GM18867 (cell line): ENCODE measurements at regions not wholly inside any gene's neighbourhood (a gene's known extent, or its start where the extent isn't known, plus 50 kb on each side); places are given as distances from the start of the nearest gene placed in this dataset.

Source experiments
- ATAC-seq: cut with Tn5 transposase; IDR thresholded peaks from one replicate; pipeline ENCODE4 v1.9.1; 2021; ENCODE audit warnings: mild to moderate bottlenecking, moderate library complexity; ENCODE audit not compliant: unreplicated experiment

DNA sequence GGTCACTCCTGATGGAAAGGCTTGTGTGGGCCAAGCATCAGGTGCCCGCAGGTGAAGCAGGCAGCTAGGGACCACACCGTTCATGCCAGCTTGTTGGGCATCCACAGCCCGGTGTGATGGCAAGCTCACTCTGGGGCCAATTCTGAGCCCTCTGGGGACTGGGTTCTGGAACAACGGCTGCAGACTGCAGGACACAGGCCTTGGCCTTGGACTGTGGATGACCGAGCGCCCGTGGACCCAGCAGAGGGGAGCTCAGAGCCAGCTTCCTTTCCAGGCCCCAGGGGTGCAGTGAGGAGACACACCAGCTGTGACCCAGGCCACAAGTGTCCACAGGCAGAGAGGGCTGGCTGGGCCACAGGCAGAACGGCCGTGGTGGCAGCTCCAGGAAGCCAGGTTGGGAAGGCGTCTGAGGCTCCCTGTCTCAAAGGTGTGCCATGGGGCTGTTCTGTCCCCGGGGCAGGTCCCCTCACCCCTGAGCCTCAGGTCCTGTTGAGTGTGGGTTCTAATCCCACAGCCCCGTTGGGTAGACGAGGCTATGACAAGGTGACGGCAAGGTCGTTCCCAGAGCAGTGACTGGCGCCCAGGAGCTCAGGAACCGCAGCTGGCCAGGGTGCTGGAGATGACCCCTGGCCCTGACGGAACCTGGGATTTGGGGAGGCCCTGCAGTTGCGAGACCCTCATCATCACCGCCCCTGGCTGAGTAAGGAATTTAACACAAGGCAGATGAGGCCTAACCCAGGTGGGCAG lies 1079.4 kb downstream of the BRD1 start:
- ATAC-seq = no peak

DNA sequence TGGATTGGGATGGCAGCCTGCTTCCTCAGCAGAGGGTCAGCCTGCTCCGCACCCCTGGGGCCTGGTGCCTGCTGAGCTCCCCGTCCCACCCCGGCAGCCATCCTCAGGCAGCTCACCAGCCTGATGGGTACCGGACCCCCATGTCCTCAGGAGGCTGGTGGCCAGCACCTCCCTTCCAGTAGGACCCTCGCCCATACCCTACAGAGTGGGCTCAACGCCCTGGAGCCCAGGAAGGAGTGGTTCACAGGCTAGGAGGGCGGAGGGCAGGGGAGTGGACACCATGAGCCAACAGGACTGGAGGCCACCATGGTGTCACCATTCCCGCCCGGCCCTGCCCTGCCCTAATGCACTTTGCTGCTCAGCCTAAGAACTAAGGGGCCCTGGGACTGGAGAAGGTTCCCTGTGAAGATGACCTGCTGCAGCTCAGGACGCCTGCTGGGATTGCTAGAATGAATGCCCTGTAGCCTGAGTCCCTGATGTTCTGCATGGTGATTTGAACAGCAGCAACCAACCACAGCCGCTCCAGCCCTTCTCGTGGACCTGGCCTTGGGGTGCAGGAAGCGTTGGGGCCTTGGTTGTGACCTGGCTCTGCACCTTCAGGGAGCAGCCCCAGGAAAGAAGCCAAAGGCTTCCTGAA lies 1080.8 kb downstream of the BRD1 start:
- ATAC-seq = no peak

DNA sequence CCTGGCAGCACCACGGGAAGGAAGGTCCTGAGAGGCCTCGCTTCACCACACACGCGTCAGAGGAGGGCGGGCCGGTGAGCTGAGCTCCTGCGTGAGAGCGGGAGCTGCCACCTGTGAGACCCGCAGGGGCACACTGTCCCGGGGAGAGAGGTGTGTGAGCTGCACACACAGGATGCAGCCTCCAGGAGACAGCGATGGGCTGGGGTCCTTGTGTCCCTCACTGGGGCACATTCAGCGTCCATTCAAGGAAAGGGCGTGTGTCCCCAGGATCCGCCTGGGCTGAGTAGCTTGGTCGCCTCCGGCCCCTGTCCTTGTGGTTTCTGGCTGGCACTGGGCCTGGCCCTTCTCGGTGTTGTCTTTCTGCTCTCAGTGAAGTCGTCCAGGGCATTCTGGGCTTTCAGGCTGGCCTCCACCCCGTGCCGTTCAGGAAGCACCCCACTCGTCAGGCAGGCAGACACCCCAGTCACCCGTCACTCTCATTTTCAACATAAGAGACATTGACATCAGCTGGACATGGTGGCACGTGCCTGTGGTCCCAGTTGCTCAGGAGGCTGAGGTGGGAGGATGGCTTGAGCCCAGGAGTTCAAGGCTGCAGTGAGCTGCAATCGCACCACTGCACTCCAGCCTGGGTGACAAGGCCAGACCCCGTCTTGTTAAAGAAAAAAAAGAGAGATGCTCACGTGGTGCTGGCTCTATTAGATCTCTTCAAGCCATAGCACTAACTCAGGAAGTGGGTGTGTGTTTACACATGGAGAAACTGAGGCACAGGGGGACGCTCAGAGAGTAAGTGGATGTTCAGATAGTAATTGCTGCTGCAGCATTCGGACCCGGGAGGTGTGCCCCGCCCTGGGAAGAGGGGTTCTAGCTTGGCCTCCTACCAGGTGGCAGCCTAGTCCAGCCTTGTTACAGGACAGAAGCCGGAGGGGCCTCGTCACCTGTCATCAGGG lies 1081.6 kb downstream of the BRD1 start:
- no peak for ATAC-seq

DNA sequence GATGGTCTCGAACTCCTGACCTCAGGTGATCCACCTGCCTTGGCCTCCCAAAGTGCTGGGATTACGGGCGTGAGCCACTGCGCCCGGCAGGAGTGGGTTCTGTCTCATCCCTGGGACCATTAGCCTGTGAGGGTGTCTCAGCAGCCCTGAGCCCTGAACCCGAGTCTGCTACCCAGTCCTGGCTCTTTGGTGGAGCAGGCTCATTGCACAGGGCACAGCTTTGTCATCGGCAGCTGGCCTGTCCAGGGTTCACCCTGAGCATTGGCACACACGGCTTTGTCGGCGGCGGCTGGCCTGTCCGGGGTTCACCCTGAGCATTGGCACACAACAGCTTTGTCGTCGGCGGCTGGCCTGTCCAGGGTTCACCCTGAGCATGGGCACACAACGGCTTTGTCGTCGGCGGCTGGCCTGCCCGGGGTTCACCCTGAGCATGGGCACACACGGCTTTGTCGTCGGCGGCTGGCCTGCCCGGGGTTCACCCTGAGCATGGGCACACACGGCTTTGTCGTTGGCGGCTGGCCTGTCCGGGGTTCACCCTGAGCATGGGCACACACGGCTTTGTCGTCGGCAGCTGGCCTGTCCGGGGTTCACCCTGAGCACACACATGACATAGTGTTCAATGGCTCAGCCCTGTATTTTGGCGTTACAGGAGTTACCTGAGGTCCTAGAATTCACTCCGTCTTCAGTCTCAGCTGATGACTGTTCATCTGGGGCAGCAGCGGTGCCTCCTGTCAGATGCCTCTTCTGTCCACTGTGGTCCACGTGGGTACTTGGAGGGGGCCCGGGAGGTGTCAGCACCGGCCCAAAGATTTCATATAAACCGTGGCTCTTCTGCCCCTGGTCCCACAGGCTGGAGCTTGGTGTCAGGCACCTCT lies 1082.5 kb downstream of the BRD1 start:
- no peak for ATAC-seq

DNA sequence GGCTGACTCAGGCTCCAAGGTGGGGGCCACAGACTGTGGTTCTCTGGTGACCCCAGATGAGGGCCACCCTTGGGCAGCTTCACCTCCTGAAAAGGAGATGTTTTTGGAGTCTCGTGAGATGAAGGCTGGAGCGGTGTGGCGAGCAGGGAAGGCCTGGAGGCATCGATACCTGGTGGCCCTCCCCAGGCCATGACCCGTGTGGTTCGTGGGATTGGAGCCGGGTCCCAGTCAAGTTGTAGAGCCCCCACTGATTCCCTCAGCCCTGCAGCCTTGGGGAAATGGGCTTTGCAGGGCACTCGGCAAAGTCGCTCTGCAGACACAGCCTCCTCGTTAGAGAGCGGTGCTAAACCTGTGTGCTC lies 1083.4 kb downstream of the BRD1 start:
- ATAC-seq = no peak

DNA sequence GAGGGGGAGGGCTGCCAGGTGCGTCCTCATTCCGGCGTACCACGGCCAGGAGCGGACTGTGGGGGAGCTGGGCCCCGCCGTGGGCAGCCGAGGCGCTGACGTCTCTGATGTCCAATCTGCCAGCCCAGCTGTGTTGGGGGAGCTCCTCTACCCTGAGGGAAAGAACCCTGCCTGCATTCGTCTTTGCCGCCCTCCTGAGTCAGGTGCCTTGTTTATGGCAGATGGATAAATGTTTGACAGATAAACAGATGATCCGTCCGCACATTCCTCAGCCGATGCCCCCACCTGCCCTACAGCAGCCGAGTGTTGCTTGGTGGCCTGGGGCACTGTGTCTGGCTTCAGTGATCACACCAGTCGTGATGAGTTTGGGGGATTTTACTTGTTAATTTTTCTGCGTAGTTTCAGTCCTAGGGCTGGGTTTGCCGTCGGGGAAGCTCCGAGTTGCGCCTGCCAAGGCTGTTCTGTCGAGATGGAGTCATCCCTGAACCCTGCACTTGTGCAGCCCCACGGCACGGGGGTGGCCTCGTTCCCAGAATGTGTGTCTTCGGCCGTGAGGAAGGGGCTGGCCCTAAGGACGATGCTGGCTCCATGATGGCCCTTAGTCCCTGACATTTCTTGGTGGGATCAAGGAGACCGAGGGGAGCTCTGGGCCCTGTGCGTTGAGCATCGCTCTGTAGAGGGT lies 1083.9 kb downstream of the BRD1 start:
- no peak for ATAC-seq

DNA sequence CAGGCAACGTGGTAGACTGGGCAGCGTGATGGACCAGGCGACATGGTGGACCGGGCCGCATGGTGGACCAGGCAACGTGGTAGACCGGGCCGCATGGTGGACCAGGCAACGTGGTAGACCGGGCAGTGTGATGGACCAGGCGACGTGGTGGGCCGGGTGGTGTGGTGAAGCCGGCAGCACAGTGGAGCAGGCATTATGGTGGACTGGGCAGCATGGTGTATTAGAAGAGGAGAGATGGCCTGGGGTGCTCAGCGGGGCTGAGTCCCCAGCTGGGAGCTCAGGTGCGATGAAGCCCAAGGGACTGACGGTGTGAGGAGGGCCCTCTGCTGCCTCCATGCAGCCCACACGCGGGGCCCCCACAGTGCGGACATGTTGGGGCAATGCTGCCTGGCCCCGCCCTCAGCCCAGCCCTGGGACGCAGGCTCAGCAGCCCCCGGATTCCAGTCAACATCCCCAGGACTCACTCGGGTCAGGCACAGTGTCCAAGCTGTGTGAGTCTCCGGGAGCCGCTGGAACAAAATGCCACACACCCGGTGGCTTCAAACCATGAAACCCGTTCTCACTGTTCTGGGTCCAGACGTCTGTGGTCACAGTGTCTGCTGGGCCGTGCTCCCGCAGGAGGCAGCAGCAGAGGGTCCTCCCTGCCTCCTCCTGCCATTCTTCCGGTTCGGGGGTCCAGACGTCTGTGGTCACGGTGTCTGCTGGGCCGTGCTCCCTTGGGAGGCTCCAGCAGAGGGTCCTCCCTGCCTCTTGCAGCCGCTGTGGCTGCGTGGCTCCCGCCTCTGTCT lies 1084.9 kb downstream of the BRD1 start:
- no peak for ATAC-seq

DNA sequence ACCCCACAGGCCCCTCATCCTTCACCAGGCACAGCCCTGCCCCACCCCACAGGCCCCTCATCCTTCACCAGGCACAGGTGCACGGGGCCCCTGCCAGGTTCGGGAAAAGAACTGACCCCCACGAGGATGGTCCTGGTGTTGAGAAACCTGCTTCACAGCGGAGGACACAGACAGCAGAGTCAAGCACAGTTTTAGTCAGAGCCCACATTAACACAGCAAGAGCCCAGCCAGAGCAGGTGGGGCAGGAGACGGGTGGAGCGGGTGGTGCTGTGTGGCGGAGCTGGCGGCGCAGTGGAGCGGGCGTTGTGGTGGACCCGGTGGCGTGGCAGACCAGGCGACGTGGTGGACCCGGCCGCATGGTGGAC lies 1085.5 kb downstream of the BRD1 start:
- ATAC-seq = no peak

DNA sequence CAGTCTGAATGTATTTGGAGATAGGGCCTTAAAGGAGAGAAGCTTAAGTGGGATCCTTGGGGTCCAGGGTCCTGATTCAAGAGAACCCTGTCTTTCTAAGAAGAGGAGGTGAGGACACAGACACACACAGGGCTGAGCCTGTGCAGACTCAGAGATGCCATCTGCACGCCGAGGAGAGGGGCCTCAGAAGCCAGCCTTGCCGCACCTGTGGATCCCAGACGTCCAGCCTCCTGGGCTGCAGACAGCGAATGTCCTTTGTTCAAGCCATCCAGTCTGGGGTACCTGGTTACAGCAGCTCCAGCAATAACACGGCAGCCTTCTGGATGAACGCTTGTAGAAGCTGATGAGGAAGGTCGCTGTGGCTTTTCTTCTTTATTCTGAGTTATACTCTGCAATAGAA lies 1086.1 kb downstream of the BRD1 start:
- ATAC-seq = no peak

DNA sequence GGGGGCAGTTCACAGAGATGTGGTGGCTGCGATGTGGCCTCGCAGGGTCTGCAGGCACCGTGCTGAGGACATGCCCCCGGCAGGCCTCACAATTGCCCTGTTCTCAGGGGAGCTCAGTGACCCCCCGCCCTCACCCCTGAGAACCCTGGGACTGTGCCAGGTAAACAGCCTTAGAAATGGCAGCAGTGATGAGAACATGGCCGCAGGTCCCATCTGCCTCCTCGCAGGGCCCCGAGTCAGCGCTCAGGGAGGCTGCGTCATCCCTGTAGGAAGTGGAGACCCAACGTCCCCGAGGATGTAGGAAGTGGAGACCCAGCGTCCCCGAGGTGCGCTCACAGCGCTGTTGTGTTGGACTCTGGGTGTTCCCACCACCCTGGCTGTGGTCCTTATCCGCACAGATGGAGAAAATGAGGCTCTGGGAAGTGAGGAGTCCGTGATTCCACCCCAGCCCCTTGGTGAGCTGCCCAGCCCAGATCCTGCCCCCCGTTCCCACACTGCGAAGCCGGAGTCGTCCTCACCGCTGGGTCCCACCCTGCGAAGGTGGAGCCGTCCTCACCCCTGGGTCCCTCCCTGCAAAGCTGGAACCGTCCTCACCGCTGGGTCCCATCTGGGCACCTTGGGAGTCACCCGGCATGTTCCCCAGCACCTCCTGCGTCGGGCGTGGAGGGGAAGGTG lies 1086.8 kb downstream of the BRD1 start:
- no peak for ATAC-seq

DNA sequence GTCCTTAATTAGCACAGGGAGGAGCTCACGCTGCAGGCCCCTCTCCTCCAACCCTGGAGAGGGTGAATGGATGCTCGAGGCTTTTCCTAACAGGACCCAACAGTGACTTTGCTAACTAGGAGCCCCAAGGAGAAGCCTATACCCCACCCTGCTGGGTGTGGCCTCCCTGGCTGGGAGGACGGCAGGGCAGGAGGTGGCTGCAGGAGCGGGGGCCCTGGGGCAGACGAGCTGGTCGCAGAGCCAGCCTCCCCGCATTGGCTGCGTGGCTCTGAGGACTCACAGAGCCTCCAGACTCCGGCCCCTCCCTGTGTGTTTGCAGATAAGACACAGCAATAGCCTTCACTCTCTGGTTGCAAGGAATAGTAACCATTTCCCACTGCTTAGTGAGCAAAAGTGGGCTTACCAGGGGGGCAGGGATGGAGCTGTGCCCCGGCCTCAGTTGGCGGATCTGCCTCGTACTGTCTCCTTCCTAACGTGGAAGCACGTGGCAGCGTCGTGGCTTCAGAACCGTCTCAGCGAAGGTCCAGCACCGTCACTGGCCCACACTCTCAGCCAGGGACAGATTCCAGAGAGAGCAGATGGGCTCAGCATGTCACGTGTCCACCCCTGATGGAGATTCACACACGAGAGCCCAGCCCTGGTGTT lies 1087.5 kb downstream of the BRD1 start:
- ATAC-seq = no peak

DNA sequence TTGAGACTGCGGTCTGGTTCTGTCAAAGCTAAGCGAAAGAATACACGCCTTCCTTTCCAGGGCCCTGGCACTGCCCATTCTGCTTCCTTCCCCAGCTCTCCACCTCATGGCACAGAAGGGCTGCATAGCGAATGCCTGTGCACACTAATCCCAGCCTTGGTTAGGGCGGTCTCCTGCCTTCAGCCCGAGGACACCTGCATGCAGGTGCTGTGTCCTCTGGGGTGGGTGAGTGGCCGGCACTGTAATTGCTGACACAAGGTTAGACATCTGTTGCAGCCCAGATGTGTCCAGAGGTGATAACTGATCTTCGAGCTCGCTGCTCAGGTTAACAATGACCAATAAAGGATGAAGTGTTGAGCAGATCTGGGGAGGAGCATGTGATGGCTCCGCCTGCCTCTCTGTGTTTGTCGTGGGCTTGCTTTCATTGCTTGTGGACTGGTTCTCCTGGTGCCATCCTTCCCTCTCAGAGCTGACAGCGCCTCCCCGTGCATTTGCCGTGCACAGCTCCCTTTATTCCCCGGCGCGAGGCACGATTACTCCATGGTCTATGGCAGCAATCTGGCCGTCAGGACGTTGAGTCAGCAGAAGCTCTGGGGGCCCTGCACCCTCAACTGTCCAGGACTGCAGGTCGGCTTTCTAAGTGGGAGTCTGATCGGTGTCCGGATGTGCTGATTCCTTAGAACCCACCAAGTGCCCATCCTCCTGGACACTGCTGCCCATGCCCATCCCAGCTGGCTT lies 1088.2 kb downstream of the BRD1 start:
- no peak for ATAC-seq

DNA sequence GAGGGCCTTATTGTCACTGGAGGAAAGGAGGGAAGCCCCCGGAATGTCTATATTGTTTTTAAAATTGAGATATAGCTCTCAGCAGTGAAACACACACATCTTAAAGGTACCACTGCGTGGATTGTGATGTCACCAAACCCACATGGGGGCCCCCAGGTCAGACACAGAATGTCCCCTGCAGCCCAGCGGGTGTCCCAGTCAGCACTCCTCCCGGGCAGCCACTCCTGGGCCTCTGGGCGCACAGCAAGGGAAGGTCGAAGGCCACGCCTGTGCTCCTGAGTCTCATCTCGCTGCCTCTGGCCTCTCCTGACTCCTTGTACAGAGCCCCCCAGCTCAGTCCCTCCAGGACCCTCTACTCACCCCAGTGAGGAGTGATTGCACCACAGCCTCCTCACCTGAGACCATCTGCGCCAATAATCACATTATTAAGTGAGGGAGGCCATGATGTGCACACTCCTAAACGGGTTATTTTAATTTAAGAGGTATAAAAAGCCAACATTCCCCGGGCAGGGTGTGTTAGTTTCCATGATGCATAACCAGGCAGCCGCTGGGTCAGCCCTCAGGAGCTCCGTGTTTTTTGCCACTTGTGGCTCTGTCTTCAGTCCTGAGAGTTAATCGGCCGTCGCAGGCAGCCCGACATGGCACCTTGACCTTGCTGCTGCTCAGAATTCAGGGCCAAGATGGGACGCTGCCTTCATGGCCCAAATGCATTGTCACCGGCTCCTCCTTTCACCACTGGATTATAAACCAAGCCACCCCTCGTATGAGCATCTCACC lies 1089.3 kb downstream of the BRD1 start:
- no peak for ATAC-seq

DNA sequence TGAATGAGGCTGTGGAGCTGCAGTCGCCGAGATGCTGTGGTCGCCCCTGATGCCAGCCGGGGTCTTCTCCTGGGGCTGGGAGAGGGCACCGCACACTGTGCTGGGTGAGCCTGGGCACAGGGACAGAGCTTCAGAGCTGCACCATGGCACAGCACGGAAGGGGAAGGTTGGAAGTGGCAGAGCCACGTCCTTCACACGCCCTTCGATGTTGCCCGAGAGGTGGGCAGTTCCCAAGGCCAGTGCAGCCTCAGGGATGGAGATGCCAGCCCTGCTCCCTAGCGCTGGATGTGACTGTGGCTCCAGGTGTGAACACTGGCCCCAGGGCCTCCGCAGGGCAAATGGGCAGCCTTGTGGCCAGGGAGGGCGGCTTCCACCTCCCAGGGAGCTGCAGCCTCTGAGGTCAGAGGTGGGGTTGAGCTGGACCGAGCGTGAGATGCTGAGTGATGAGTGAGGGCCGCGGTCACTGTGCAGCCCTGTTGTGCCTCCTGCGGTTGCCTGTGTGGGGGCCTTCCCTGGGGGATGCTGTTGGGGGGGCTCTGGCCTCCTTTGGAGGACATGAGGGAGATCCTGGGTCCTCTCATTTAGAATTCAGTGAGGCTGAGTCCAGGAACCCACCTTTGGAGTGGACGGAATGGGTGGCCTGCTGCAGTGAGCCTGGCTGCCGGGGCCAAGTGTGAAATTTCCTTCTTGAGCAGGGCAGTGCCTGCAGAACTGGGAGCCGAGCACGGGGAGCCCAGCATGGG lies 1090.0 kb downstream of the BRD1 start:
- no peak for ATAC-seq

DNA sequence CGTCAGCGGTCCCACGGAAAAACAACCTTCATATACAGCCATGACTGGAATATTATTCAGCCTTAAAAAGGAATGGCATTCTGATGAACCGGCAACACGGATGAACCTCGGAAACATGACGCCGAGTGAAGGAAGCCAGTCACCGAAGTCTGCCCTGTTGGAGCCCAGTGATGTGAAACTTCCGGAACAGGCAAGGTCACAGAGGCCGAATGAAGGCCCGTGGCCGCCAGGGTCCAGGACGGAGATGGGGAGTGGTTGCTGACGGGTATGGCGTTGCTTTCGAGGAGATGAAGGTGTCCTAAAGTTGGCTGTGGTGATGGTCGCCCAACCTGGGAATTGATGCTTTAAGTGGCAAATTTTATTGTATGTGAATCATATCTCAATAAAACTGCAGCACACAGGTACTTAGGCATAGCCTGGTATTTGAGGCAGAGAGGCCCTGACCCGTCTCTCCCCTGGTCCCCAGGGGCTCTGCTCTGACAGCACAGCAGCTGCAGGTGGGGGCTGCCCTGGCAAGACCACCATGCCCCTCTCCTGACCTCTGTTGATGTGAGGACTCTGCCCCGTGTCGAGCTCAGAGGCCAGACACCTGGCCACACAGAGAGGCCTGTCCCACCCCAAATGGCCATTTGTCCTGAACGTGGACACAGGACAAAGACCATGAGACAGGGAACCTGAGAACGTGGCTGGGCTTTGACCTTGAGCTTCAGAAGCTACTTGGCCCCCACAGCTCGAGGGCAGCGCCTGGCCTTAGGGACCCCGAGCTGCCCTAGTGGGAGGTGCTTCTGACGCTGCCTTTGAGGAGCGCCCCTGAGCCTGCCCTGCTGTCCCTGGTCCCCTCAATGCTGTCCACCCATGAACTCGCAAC lies 1090.8 kb downstream of the BRD1 start:
- no peak for ATAC-seq
